ENCODE measurements at regions not wholly inside any gene's neighbourhood (a gene's known extent, or its start where the extent isn't known, plus 50 kb on each side); places are given as distances from the start of the nearest gene placed in this dataset.

DNA sequence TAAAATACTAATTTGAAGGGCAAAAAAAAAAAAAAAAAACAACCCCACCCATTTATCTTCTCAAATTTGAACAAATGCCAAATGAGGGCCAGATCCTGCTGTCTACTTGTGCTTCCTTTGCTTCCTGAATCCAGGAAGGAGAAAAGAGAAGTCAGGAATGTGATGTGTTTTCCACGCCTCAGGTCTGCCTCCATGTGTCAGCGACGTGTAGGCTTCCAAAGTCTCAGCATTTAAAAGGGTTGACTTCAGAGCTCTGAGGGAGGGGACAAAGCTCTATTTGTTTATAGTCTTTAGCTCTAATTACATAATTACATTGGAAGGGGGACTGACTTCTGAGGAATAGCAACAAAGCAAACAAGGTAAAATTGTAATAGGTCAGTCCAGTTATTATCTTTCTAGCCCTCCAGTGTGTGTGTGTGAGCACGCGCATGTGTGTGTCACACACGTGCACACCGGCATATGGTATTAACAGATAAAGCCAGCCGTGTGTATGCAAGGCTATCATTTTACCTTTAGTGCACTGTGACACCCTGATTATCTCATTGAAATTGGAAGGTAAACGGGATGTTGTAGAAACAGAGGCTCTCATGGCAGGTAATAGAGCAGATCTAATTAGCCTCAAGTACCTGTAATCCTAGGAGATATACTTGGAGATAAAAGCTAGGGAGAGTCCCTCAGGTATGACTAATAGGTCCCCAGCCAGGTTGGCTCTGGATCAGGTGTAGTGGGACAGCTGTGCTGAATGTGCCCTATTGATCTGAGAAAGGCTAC lies 911.4 kb upstream of the ZEB2 start:
- no peak overlapping the region for H3K4me3 ChIP-seq (ENCODE audit: low read depth, low read length)
- DNase-seq (ENCODE audit: low read depth), result no peak
- TF ChIP-seq, protein P1, sequence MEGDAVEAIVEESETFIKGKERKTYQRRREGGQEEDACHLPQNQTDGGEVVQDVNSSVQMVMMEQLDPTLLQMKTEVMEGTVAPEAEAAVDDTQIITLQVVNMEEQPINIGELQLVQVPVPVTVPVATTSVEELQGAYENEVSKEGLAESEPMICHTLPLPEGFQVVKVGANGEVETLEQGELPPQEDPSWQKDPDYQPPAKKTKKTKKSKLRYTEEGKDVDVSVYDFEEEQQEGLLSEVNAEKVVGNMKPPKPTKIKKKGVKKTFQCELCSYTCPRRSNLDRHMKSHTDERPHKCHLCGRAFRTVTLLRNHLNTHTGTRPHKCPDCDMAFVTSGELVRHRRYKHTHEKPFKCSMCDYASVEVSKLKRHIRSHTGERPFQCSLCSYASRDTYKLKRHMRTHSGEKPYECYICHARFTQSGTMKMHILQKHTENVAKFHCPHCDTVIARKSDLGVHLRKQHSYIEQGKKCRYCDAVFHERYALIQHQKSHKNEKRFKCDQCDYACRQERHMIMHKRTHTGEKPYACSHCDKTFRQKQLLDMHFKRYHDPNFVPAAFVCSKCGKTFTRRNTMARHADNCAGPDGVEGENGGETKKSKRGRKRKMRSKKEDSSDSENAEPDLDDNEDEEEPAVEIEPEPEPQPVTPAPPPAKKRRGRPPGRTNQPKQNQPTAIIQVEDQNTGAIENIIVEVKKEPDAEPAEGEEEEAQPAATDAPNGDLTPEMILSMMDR (conservative IDR thresholded peaks at IDR 0.05; ENCODE audit: low read depth, low read length), result peak; percentile 51

- no peak for DNase-seq (ENCODE audit: low read depth)
- TF ChIP-seq, protein P1 (conservative IDR thresholded peaks at IDR 0.05; ENCODE audit: low read depth, low read length), result no peak
- no peak overlapping the region for H3K4me3 ChIP-seq (ENCODE audit: low read depth, low read length)
Observed at GRCh38 chr2:145423809-145424208, 903.9 kb upstream of the ZEB2 start.

DNA sequence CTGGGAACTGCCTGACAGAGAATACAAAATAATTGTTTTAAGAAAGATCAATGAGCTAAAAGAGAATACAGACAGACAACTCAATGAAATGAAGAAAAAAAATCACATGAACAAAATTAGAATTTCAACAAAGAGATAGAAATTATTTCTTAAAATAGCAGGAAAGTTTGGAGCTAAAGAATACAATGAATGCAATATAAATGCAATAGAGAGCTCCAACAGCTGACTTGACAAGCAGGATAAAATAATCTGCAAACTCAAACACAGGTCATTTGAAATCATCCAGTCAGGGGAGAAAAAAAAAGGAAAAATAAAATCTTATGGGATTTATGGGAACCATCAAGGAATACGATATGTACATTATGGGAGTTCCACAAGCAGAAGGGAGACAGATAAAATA lies 902.7 kb upstream of the ZEB2 start:
- TF ChIP-seq, protein P1 (conservative IDR thresholded peaks at IDR 0.05; ENCODE audit: low read depth, low read length), result no peak
- H3K4me3 ChIP-seq (ENCODE audit: low read depth, low read length), result no peak overlapping the region
- no peak for DNase-seq (ENCODE audit: low read depth)

- no peak overlapping the region for H3K4me3 ChIP-seq (ENCODE audit: low read depth, low read length)
- TF ChIP-seq, protein P1 (conservative IDR thresholded peaks at IDR 0.05; ENCODE audit: low read depth, low read length), result no peak
- DNase-seq (ENCODE audit: low read depth), result no peak
Observed at GRCh38 chr2:145421841-145422240, 901.9 kb upstream of the ZEB2 start.

- DNase-seq (ENCODE audit: low read depth), result no peak
- no peak overlapping the region for H3K4me3 ChIP-seq (ENCODE audit: low read depth, low read length)
- TF ChIP-seq, protein P1 (conservative IDR thresholded peaks at IDR 0.05; ENCODE audit: low read depth, low read length), result no peak
Observed at GRCh38 chr2:145416640-145417039, 896.7 kb upstream of the ZEB2 start.

DNA sequence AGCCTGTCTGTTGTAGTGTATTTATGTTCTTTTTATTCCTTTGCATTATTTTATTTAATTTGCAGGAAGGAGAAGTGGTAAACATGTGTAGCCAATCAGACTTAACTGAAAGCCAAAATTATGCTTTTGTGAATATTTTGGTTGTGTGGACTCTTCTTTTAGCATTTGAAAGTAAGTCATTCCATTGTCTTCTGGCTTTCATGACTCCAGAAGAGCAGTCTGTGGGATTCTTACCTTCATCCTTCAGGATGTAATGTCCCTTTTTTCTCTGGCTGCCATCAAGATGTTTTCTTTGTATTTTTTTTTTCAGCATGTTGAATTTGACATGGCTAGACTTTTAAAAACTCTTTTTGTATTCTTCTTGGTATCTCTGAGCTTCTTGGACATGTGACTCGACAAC lies 895.2 kb upstream of the ZEB2 start:
- no peak for DNase-seq (ENCODE audit: low read depth)
- TF ChIP-seq, protein P1 (conservative IDR thresholded peaks at IDR 0.05; ENCODE audit: low read depth, low read length), result no peak
- H3K4me3 ChIP-seq (ENCODE audit: low read depth, low read length), result no peak overlapping the region
